Endothelial cell of umbilical vein (primary cell): ENCODE measurements at regions not wholly inside any gene's neighbourhood (a gene's known extent, or its start where the extent isn't known, plus 50 kb on each side); places are given as distances from the start of the nearest gene placed in this dataset.

Experiments
- BruUV-seq: library from RNA; stranded (reverse); fragments of 400-500 nt; replicated peaks from 2 replicates; lab custom pipeline; 2021; lab: Mats Ljungman, UMichigan
- CTCF ChIA-PET: fragments of 300-600, 350-600 bp; sonication (Branson Sonifier 250); formaldehyde crosslinking; loops from one replicate; lab custom pipeline; 2021; ENCODE audit warnings: antibody characterized with exemption, inconsistent platforms; lab: Charles Lee
- POLR2A ChIA-PET: fragments of 300-600, 350-600 bp; sonication (Branson Sonifier 250); formaldehyde crosslinking; loops from one replicate; lab custom pipeline; 2021; ENCODE audit warnings: antibody characterized with exemption, inconsistent platforms; lab: Charles Lee
- DNase-seq: peaks from one replicate; pipeline ENCODE4 v3.0.0-alpha.2; 2011; ENCODE audit warnings: low read depth, low spot score
- FAIRE-seq: peaks from 2 replicates; lab custom pipeline; 2011; peaks lifted over from hg19 to GRCh38; lab: Jason Lieb, UNC
- H2AFZ ChIP-seq: 2 replicates; pipeline ENCODE4 v1.6.0; 2012; ENCODE audit warnings: low read depth, low read length, control low read depth, inconsistent platforms
- H3K27ac ChIP-seq: 2 replicates; pipeline ENCODE4 v1.5.1; 2011; ENCODE audit warnings: low read depth, mild to moderate bottlenecking, control low read depth, low read length, moderate library complexity; ENCODE audit not compliant: insufficient read depth
- H3K27me3 ChIP-seq, 2 experiments: 2 replicates each; pipeline versions ENCODE4 v1.6.0 to v1.6.1; 2011; ENCODE audit warnings: low read length in 2 of 2, mixed read lengths in 1 of 2; ENCODE audit not compliant: control insufficient read depth in 2 of 2, insufficient read depth in 2 of 2
- H3K36me3 ChIP-seq, 2 experiments: 2 replicates in 1 of 2; 3 replicates in 1 of 2; pipeline ENCODE4 v1.5.1; 2011; ENCODE audit warnings: low read length in 2 of 2, mild to moderate bottlenecking in 1 of 2, moderate library complexity in 1 of 2; ENCODE audit not compliant: control insufficient read depth in 2 of 2, insufficient read depth in 2 of 2; ENCODE audit errors: extremely low read depth in 1 of 2
- H3K4me1 ChIP-seq: 3 replicates; pipeline ENCODE4 v1.5.1; 2011; ENCODE audit warnings: mild to moderate bottlenecking, low read length; ENCODE audit not compliant: control insufficient read depth, insufficient read depth; ENCODE audit errors: extremely low read depth
- H3K4me2 ChIP-seq: 2 replicates; pipeline ENCODE4 v1.6.1; 2011; ENCODE audit warnings: low read length, control low read depth, mixed read lengths; ENCODE audit not compliant: insufficient read depth
- H3K4me3 ChIP-seq, 3 experiments: fragments of 200-600 bp in 1 of 3; sonication (generic), shearing (Covaris generic) in 1 of 3; replicated peaks in 1 of 3; 2 replicates each; pipeline ENCODE4 v1.5.1; 2011 to 2016; ENCODE audit warnings: control low read depth in 3 of 3, low read length in 3 of 3, mild to moderate bottlenecking in 2 of 3, inconsistent platforms in 1 of 3, low read depth in 1 of 3, moderate library complexity in 1 of 3; ENCODE audit not compliant: insufficient read depth in 1 of 3
- H3K79me2 ChIP-seq: 2 replicates; pipeline ENCODE4 v1.6.0; 2012; ENCODE audit warnings: low read length, inconsistent platforms; ENCODE audit not compliant: control insufficient read depth, insufficient read depth
- H3K9ac ChIP-seq: replicated peaks from 2 replicates; pipeline ENCODE3; 2011; ENCODE audit warnings: low read length, control low read depth; ENCODE audit not compliant: insufficient read depth; ENCODE audit errors: extremely low read depth
- H3K9me1 ChIP-seq: replicated peaks from 3 replicates; pipeline ENCODE4 v1.6.0; 2011; ENCODE audit warnings: mild to moderate bottlenecking, low read length; ENCODE audit not compliant: control insufficient read depth, insufficient read depth; ENCODE audit errors: extremely low read depth
- H3K9me3 ChIP-seq: replicated peaks from 2 replicates; pipeline ENCODE4 v1.5.1; 2012; ENCODE audit warnings: low read length, inconsistent platforms; ENCODE audit not compliant: control insufficient read depth, insufficient read depth
- H4K20me1 ChIP-seq: replicated peaks from 2 replicates; pipeline ENCODE3; 2011; ENCODE audit warnings: mild to moderate bottlenecking, low read length; ENCODE audit not compliant: control insufficient read depth, insufficient read depth; ENCODE audit errors: extremely low read depth
- CTCF ChIP-seq, 2 donors: IDR thresholded peaks; 1 replicate in 1 of 2; 2 replicates in 1 of 2; pipeline ENCODE4 v1.5.1; 2011; ENCODE audit warnings: low read length in 2 of 2, mild to moderate bottlenecking in 2 of 2, moderate library complexity in 2 of 2, control low read depth in 1 of 2, inconsistent platforms in 1 of 2, low read depth in 1 of 2; ENCODE audit not compliant: insufficient read depth in 1 of 2; ENCODE audit errors: extremely low read depth in 1 of 2
- EZH2 ChIP-seq: IDR thresholded peaks from 2 replicates; pipeline ENCODE4 v1.6.1; 2012; ENCODE audit warnings: borderline replicate concordance, low read depth, mild to moderate bottlenecking, moderate library complexity, low read length, inconsistent platforms; ENCODE audit not compliant: severe bottlenecking
- FOS ChIP-seq: IDR thresholded peaks from 2 replicates; pipeline ENCODE4 v1.6.1; 2011; ENCODE audit warnings: mild to moderate bottlenecking, low read length, moderate library complexity, borderline replicate concordance; ENCODE audit not compliant: insufficient read depth
- GATA2 ChIP-seq: IDR thresholded peaks from 2 replicates; pipeline ENCODE4 v1.7.0; 2011; ENCODE audit warnings: low read depth, mild to moderate bottlenecking, moderate library complexity, mixed read lengths, low read length; ENCODE audit not compliant: insufficient read length, insufficient read depth
- JUN ChIP-seq: IDR thresholded peaks from 2 replicates; pipeline ENCODE4 v1.6.1; 2011; ENCODE audit warnings: borderline replicate concordance, low read depth; ENCODE audit not compliant: insufficient read length, insufficient read depth
- MAX ChIP-seq: IDR thresholded peaks from 2 replicates; pipeline ENCODE4 v1.6.1; 2011; ENCODE audit not compliant: insufficient read depth, insufficient read length
- MYC ChIP-seq: IDR thresholded peaks from one replicate; pipeline ENCODE4 v1.6.1; 2011; ENCODE audit warnings: mild to moderate bottlenecking, low read depth, low read length
- POLR2A ChIP-seq: IDR thresholded peaks from 2 replicates; pipeline ENCODE4 v1.6.1; 2012; ENCODE audit warnings: low read depth, mild to moderate bottlenecking, control low read depth, low read length
- POLR2AphosphoS5 ChIP-seq: IDR thresholded peaks from 2 replicates; pipeline ENCODE4 v1.6.1; 2012; ENCODE audit warnings: low read depth, mild to moderate bottlenecking, control low read depth, low read length, moderate library complexity; ENCODE audit not compliant: insufficient read depth
- dilution Hi-C: fragments of 300-500 bp; cut with MboI; formaldehyde crosslinking; loops from one replicate; pipeline ENCODE4 v1.15.0; 2019; ENCODE audit warnings: low sequenced_read_pairs; ENCODE audit not compliant: extremely low pct_ligation_motif_present
- intact Hi-C: fragments of 100-400 bp; cut with micrococcal nuclease; formaldehyde crosslinking; loops from one replicate; pipeline ENCODE4 v1.10.0; 2022

- intact Hi-C loops = no loop called here
- no peak for FAIRE-seq
- BruUV-seq = no TSS peak
Measured at GRCh38 chr16:60704726-60705125, 1331.5 kb downstream of the CDH8 start.

More at GRCh38 chr16:60704726-60705125, 1331.5 kb downstream of the CDH8 start:
- H3K79me2 ChIP-seq = no peaks in the 10 kb centered on the region
- DNase-seq = no peak
- H3K9me3 ChIP-seq = no peaks in the 10 kb centered on the region
- no peak overlapping the region for H3K4me2 ChIP-seq
- no peak overlapping the region for H3K9ac ChIP-seq
- no peaks in the 10 kb centered on the region for H3K4me1 ChIP-seq
- H3K27me3 ChIP-seq = no peaks in the 10 kb centered on the region
- ChIA-PET CTCF (no interaction called here), POLR2A (no interaction called here)
- H3K9me1 ChIP-seq = no peaks in the 10 kb centered on the region
- dilution Hi-C loops = no loop called here
- no peak overlapping the region for H2AFZ ChIP-seq
- H4K20me1 ChIP-seq = no peaks in the 10 kb centered on the region
- no peaks in the 10 kb centered on the region for H3K36me3 ChIP-seq
- H3K4me3 ChIP-seq = no peak overlapping the region
- TF ChIP-seq CTCF (IDR thresholded peaks at IDR 0.05; ENCODE audit: extremely low read depth in 1 of 2, insufficient read depth in 1 of 2, low read depth in 1 of 2, low read length in 2 of 2) (no peak), GATA2 (no peak), EZH2 (no peak), MYC (no peak), POLR2AphosphoS5 (no peak), POLR2A (no peak), MAX (no peak), FOS (no peak), JUN (no peak)
- no peak overlapping the region for H3K27ac ChIP-seq
